Cardiac fibroblast (primary cell): ENCODE measurements at regions not wholly inside any gene's neighbourhood (a gene's known extent, or its start where the extent isn't known, plus 50 kb on each side); places are given as distances from the start of the nearest gene placed in this dataset.

ENCODE experiments used
- DNase-seq, 2 donors: peaks; one replicate each; pipeline versions ENCODE4 v3.0.0 to v3.0.0-alpha.2; 2010; ENCODE audit warnings: low read depth in 2 of 2
- H3K4me3 ChIP-seq, 2 donors: replicated peaks in 1 of 2; 1 replicate in 1 of 2; 2 replicates in 1 of 2; pipeline ENCODE4 v1.5.1; 2011; ENCODE audit warnings: low read depth in 2 of 2, low read length in 2 of 2, mild to moderate bottlenecking in 2 of 2, moderate library complexity in 1 of 2
- CTCF ChIP-seq: IDR thresholded peaks from one replicate; pipeline ENCODE4 v1.5.1; 2011; ENCODE audit warnings: low read depth, mild to moderate bottlenecking, low read length, inconsistent platforms

- no peak for DNase-seq
- TF ChIP-seq CTCF: no peak
- H3K4me3 ChIP-seq: no peak overlapping the region
Measured at GRCh38 chr3:7865611-7866010, 636.0 kb upstream of the LMCD1 start.

GRCh38 chr3:7867587-7867986 is 634.0 kb upstream of the LMCD1 start:
- no peak for TF ChIP-seq CTCF
- DNase-seq: no peak
- H3K4me3 ChIP-seq: no peak overlapping the region

GRCh38 chr3:7871003-7871560 is 630.5 kb upstream of the LMCD1 start:
- H3K4me3 ChIP-seq: no peak overlapping the region
- DNase-seq: no peak
- no peak for TF ChIP-seq CTCF

GRCh38 chr3:7874116-7874515 is 627.5 kb upstream of the LMCD1 start:
- DNase-seq: peak; percentile 18 to 25
- TF ChIP-seq CTCF: no peak
- no peak overlapping the region for H3K4me3 ChIP-seq

- DNase-seq: peak; percentile 7 to 65
- TF ChIP-seq CTCF: no peak
- H3K4me3 ChIP-seq: no peak overlapping the region
Measured at GRCh38 chr3:7875925-7876324, 625.7 kb upstream of the LMCD1 start.

GRCh38 chr3:7876741-7877297 is 624.8 kb upstream of the LMCD1 start:
- TF ChIP-seq CTCF: no peak
- peak in 1 of 2 donors; percentile 3 for DNase-seq

GRCh38 chr3:7877312-7877711 is 624.3 kb upstream of the LMCD1 start:
- no peak overlapping the region for H3K4me3 ChIP-seq
- TF ChIP-seq CTCF: no peak
- no peak for DNase-seq

More at GRCh38 chr3:7876741-7877297, 624.8 kb upstream of the LMCD1 start:
- no peak overlapping the region for H3K4me3 ChIP-seq
